ENCODE measurements at regions not wholly inside any gene's neighbourhood (a gene's known extent, or its start where the extent isn't known, plus 50 kb on each side); places are given as distances from the start of the nearest gene placed in this dataset.

GRCh38 chr12:77777274-77777673, 53.4 kb upstream of the NAV3 start:
- H3K27me3 Mint-ChIP-seq, result no peaks in the 10 kb centered on the region
- no peak overlapping the region for H3K27ac Mint-ChIP-seq
- no peak overlapping the region for H3K4me3 Mint-ChIP-seq
- DNase-seq (no peak), ATAC-seq (ENCODE audit: low read depth in 2 of 2) (no peak)
- H3K36me3 Mint-ChIP-seq, result no peaks in the 10 kb centered on the region
- H3K4me1 Mint-ChIP-seq, result no peaks in the 10 kb centered on the region
- peaks cover 0 to 5% (median 2%) of the 10 kb centered on the region in 7 donors for H3K9me3 Mint-ChIP-seq

GRCh38 chr12:77774761-77775160, 55.9 kb upstream of the NAV3 start:
- H3K4me1 Mint-ChIP-seq, result no peaks in the 10 kb centered on the region
- no peaks in the 10 kb centered on the region for H3K36me3 Mint-ChIP-seq
- H3K9me3 Mint-ChIP-seq, result peaks cover 0 to 8% (median 1%) of the 10 kb centered on the region in 7 donors
- ATAC-seq (ENCODE audit: low read depth in 2 of 2) (no peak), DNase-seq (no peak)
- H3K4me3 Mint-ChIP-seq, result no peak overlapping the region
- no peak overlapping the region for H3K27ac Mint-ChIP-seq
- H3K27me3 Mint-ChIP-seq, result no peaks in the 10 kb centered on the region

- peaks cover 2 to 15% (median 5%) of the 10 kb centered on the region in 7 donors for H3K9me3 Mint-ChIP-seq
- DNase-seq (no peak), ATAC-seq (ENCODE audit: low read depth in 2 of 2) (no peak)
- no peaks in the 10 kb centered on the region for H3K4me1 Mint-ChIP-seq
- H3K27ac Mint-ChIP-seq, result no peak overlapping the region
- H3K27me3 Mint-ChIP-seq, result no peaks in the 10 kb centered on the region
- peaks cover 0 to 8% of the 10 kb centered on the region in 2 donors for H3K36me3 Mint-ChIP-seq
- H3K4me3 Mint-ChIP-seq, result no peak overlapping the region
These were observed 57.9 kb upstream of the NAV3 start for GRCh38 chr12:77772676-77773298.

- Mint-ChIP-seq H3K27ac (no peak overlapping the region), H3K36me3 (peaks cover 0 to 8% of the 10 kb centered on the region in 2 donors), H3K9me3 (peaks cover 1 to 22% (median 10%) of the 10 kb centered on the region in 7 donors), H3K4me1 (no peaks in the 10 kb centered on the region), H3K27me3 (no peaks in the 10 kb centered on the region), H3K4me3 (no peak overlapping the region)
- DNase-seq, result no peak
- ATAC-seq (ENCODE audit: low read depth in 2 of 2), result no peak
These were observed 62.1 kb upstream of the NAV3 start for GRCh38 chr12:77768558-77768957.

- Mint-ChIP-seq H3K36me3 (peaks cover 0 to 8% of the 10 kb centered on the region in 2 donors), H3K4me1 (no peaks in the 10 kb centered on the region), H3K27me3 (no peaks in the 10 kb centered on the region), H3K27ac (no peak overlapping the region), H3K9me3 (peaks cover 2 to 25% (median 10%) of the 10 kb centered on the region in 7 donors), H3K4me3 (no peak overlapping the region)
- ATAC-seq (ENCODE audit: low read depth in 2 of 2) (no peak), DNase-seq (no peak)
These were observed 62.8 kb upstream of the NAV3 start for GRCh38 chr12:77767756-77768343.

- peaks cover 0 to 8% of the 10 kb centered on the region in 2 donors for H3K36me3 Mint-ChIP-seq
- ATAC-seq (ENCODE audit: low read depth in 2 of 2) (no peak), DNase-seq (no peak)
- H3K4me1 Mint-ChIP-seq, result no peaks in the 10 kb centered on the region
- peaks cover 2 to 25% (median 10%) of the 10 kb centered on the region in 7 donors for H3K9me3 Mint-ChIP-seq
- no peaks in the 10 kb centered on the region for H3K27me3 Mint-ChIP-seq
- no peak overlapping the region for H3K27ac Mint-ChIP-seq
- no peak overlapping the region for H3K4me3 Mint-ChIP-seq
These were observed 63.4 kb upstream of the NAV3 start for GRCh38 chr12:77767335-77767734.

- Mint-ChIP-seq H3K27ac (no peak overlapping the region), H3K4me3 (no peak overlapping the region), H3K36me3 (peaks cover 0 to 8% of the 10 kb centered on the region in 2 donors), H3K27me3 (no peaks in the 10 kb centered on the region), H3K9me3 (peaks cover 5 to 25% (median 10%) of the 10 kb centered on the region in 7 donors), H3K4me1 (no peaks in the 10 kb centered on the region)
- ATAC-seq (ENCODE audit: low read depth in 2 of 2), result no peak
- DNase-seq, result no peak
These were observed 64.5 kb upstream of the NAV3 start for GRCh38 chr12:77766224-77766623.

- DNase-seq, result no peak
- Mint-ChIP-seq H3K27me3 (no peaks in the 10 kb centered on the region), H3K9me3 (peaks cover 2 to 17% (median 5%) of the 10 kb centered on the region in 7 donors)
These were observed 69.4 kb upstream of the NAV3 start for GRCh38 chr12:77761286-77761685.

GRCh38 chr12:77760271-77761025, 70.2 kb upstream of the NAV3 start:
- Mint-ChIP-seq H3K4me1 (no peaks in the 10 kb centered on the region), H3K9me3 (peaks cover 2 to 13% (median 4%) of the 10 kb centered on the region in 7 donors), H3K27me3 (no peaks in the 10 kb centered on the region), H3K27ac (no peak overlapping the region), H3K36me3 (no peaks in the 10 kb centered on the region), H3K4me3 (no peak overlapping the region)
- DNase-seq (no peak), ATAC-seq (ENCODE audit: low read depth in 2 of 2) (no peak)

More at GRCh38 chr12:77761286-77761685, 69.4 kb upstream of the NAV3 start:
- ATAC-seq (ENCODE audit: low read depth in 2 of 2), result no peak
- Mint-ChIP-seq H3K4me1 (no peaks in the 10 kb centered on the region), H3K36me3 (no peaks in the 10 kb centered on the region), H3K27ac (no peak overlapping the region), H3K4me3 (no peak overlapping the region)

GRCh38 chr12:77754086-77754485, 76.6 kb upstream of the NAV3 start:
- H3K4me1 Mint-ChIP-seq, result no peaks in the 10 kb centered on the region
- H3K27ac Mint-ChIP-seq, result no peak overlapping the region
- no peak for ATAC-seq (ENCODE audit: low read depth in 2 of 2)
- H3K27me3 Mint-ChIP-seq, result no peaks in the 10 kb centered on the region
- no peak for DNase-seq
- no peaks in the 10 kb centered on the region for H3K36me3 Mint-ChIP-seq
- no peak overlapping the region for H3K4me3 Mint-ChIP-seq
- peaks cover 0 to 5% (median 1%) of the 10 kb centered on the region in 7 donors for H3K9me3 Mint-ChIP-seq

- ATAC-seq (ENCODE audit: low read depth in 2 of 2), result no peak
- no peaks in the 10 kb centered on the region for H3K4me1 Mint-ChIP-seq
- no peaks in the 10 kb centered on the region for H3K36me3 Mint-ChIP-seq
- H3K9me3 Mint-ChIP-seq, result peaks cover 0 to 5% (median 2%) of the 10 kb centered on the region in 7 donors
- H3K4me3 Mint-ChIP-seq, result no peak overlapping the region
- no peak overlapping the region for H3K27ac Mint-ChIP-seq
- no peaks in the 10 kb centered on the region for H3K27me3 Mint-ChIP-seq
- no peak for DNase-seq
These were observed 78.8 kb upstream of the NAV3 start for GRCh38 chr12:77751939-77752338.

- Mint-ChIP-seq H3K4me1 (no peaks in the 10 kb centered on the region), H3K4me3 (no peak overlapping the region), H3K27me3 (no peaks in the 10 kb centered on the region), H3K36me3 (no peaks in the 10 kb centered on the region), H3K27ac (peak overlapping the region in 3 of 6 donors; percentile 6 to 72 (median 30)), H3K9me3 (peaks cover 0 to 9% (median 2%) of the 10 kb centered on the region in 7 donors)
- DNase-seq, result no peak
- ATAC-seq (ENCODE audit: low read depth in 2 of 2), result peak; percentile 53 to 84
These were observed 84.6 kb upstream of the NAV3 start for GRCh38 chr12:77746096-77746495.

- Mint-ChIP-seq H3K4me1 (no peaks in the 10 kb centered on the region), H3K4me3 (no peak overlapping the region), H3K27me3 (no peaks in the 10 kb centered on the region), H3K9me3 (peaks cover 0 to 9% (median 2%) of the 10 kb centered on the region in 7 donors), H3K36me3 (no peaks in the 10 kb centered on the region), H3K27ac (no peak overlapping the region)
- no peak for DNase-seq
- ATAC-seq (ENCODE audit: low read depth in 2 of 2), result no peak
These were observed 85.1 kb upstream of the NAV3 start for GRCh38 chr12:77745624-77746023.

- no peak overlapping the region for H3K4me3 Mint-ChIP-seq
- no peaks in the 10 kb centered on the region for H3K27me3 Mint-ChIP-seq
- H3K27ac Mint-ChIP-seq, result no peak overlapping the region
- no peak for DNase-seq
- H3K4me1 Mint-ChIP-seq, result no peaks in the 10 kb centered on the region
- no peaks in the 10 kb centered on the region for H3K36me3 Mint-ChIP-seq
- no peak for ATAC-seq (ENCODE audit: low read depth in 2 of 2)
- H3K9me3 Mint-ChIP-seq, result peaks cover 0 to 4% (median 4%) of the 10 kb centered on the region in 7 donors
These were observed 88.1 kb upstream of the NAV3 start for GRCh38 chr12:77742631-77743030.
